K562 (cell line): ENCODE measurements at regions not wholly inside any gene's neighbourhood (a gene's known extent, or its start where the extent isn't known, plus 50 kb on each side); places are given as distances from the start of the nearest gene placed in this dataset.

ENCODE experiments used
- ATAC-seq: fragments of 200-7000 bp; cut with Tn5 transposase; 3 replicates; pipeline ENCODE4 v1.9.1; 2020; ENCODE audit warnings: moderate library complexity
- BruUV-seq: library from RNA; stranded (reverse); fragments of 400-500 nt; replicated peaks from 2 replicates; lab custom pipeline; 2021; lab: Mats Ljungman, UMichigan
- CTCF ChIA-PET: fragments of 300-600 bp; formaldehyde crosslinking; extraction: SDS; loops from one replicate; lab custom pipeline; 2021; ENCODE audit warnings: low intra/inter-chr PET ratio; lab: Yijun Ruan, JAX
- POLR2A ChIA-PET: fragments of 300-600, 350-650 bp; sonication (Branson Sonifier 250); formaldehyde crosslinking; extraction: SDS; loops from one replicate; lab custom pipeline; 2021; ENCODE audit warnings: antibody characterized with exemption, inconsistent platforms; lab: Yijun Ruan, JAX
- DNase-seq, 4 experiments: peaks; one replicate each; pipeline versions ENCODE4 v3.0.0 to v3.0.0-alpha.2; 2011 to 2018; ENCODE audit warnings: low spot score in 3 of 4, mixed read lengths in 3 of 4; ENCODE audit errors: extremely low read depth in 1 of 4
- FAIRE-seq: peaks from 2 replicates; lab custom pipeline; 2011; peaks lifted over from hg19 to GRCh38; lab: Jason Lieb, UNC
- H2AFZ ChIP-seq: 2 replicates; pipeline ENCODE4 v1.6.0; 2011; ENCODE audit warnings: low read depth, low read length, control low read depth, inconsistent platforms
- H3K27ac ChIP-seq: fragments of 200-600 bp; 3 replicates; pipeline ENCODE4 v1.8.0; 2011; ENCODE audit warnings: low read depth, mild to moderate bottlenecking, control low read depth, inconsistent platforms, low read length, moderate library complexity, mixed read lengths; ENCODE audit errors: extremely low read depth
- H3K27me3 ChIP-seq, 2 experiments: fragments of 300-600 bp in 1 of 2; 2 replicates in 1 of 2; 3 replicates in 1 of 2; pipeline versions ENCODE4 v1.6.0 to v1.8.0; 2011; ENCODE audit warnings: inconsistent platforms in 2 of 2, low read length in 2 of 2, mild to moderate bottlenecking in 1 of 2, mixed read lengths in 1 of 2, moderate library complexity in 1 of 2; ENCODE audit not compliant: control insufficient read depth in 2 of 2, insufficient read depth in 2 of 2
- H3K36me3 ChIP-seq: fragments of 300-600 bp; 3 replicates; pipeline ENCODE4 v1.8.0; 2011; ENCODE audit warnings: mild to moderate bottlenecking, low read length, inconsistent platforms; ENCODE audit not compliant: control insufficient read depth, insufficient read depth
- H3K4me1 ChIP-seq, 2 experiments: fragments of 200-600 bp in 1 of 2; replicated peaks in 1 of 2; 2 replicates in 1 of 2; 3 replicates in 1 of 2; pipeline versions ENCODE4 v1.5.1 to v1.8.0; 2011; ENCODE audit warnings: inconsistent platforms in 2 of 2, low read length in 2 of 2, mild to moderate bottlenecking in 1 of 2, mixed read lengths in 1 of 2, moderate library complexity in 1 of 2; ENCODE audit not compliant: control insufficient read depth in 2 of 2, insufficient read depth in 2 of 2
- H3K4me2 ChIP-seq: 2 replicates; pipeline ENCODE4 v1.6.1; 2011; ENCODE audit warnings: low read length, control low read depth, inconsistent platforms, mixed read lengths; ENCODE audit not compliant: insufficient read depth
- H3K4me3 ChIP-seq: fragments of 200-600 bp; sonication (generic), shearing (Covaris generic); 2 replicates; pipeline ENCODE4 v1.5.1; 2016; ENCODE audit warnings: control low read depth, inconsistent platforms
- H3K79me2 ChIP-seq: fragments of 200-600 bp; 3 replicates; pipeline ENCODE4 v1.8.0; 2011; ENCODE audit warnings: low read length, inconsistent platforms; ENCODE audit not compliant: control insufficient read depth, insufficient read depth
- H3K9ac ChIP-seq, 2 experiments: 2 replicates each; pipeline versions ENCODE4 v1.6.0 to v1.6.1; 2011; ENCODE audit warnings: low read depth in 2 of 2, low read length in 2 of 2, control low read depth in 1 of 2, inconsistent platforms in 1 of 2, mild to moderate bottlenecking in 1 of 2, mixed read lengths in 1 of 2; ENCODE audit not compliant: insufficient read depth in 1 of 2
- H3K9me1 ChIP-seq: one replicate; pipeline ENCODE4 v1.6.0; 2011; ENCODE audit warnings: inconsistent platforms, mild to moderate bottlenecking, low read length, moderate library complexity; ENCODE audit not compliant: control insufficient read depth, insufficient read depth
- H3K9me3 ChIP-seq: replicated peaks from 2 replicates; pipeline ENCODE4 v1.5.1; 2011; ENCODE audit warnings: low read depth, low read length, inconsistent platforms; ENCODE audit not compliant: control insufficient read depth, insufficient read depth
- H4K20me1 ChIP-seq: replicated peaks from 2 replicates; pipeline ENCODE4 v1.6.1; 2011; ENCODE audit warnings: low read length, inconsistent platforms, mixed read lengths; ENCODE audit not compliant: control insufficient read depth, insufficient read depth
- CTCF ChIP-seq, 3 experiments: IDR thresholded peaks in 2 of 3; conservative IDR thresholded peaks in 1 of 3; 2 replicates each; pipeline ENCODE4 v1.5.1; 2011 to 2012; ENCODE audit warnings: low read length in 3 of 3, mild to moderate bottlenecking in 3 of 3, control low read depth in 2 of 3, improper control_type of control experiment in 1 of 3, inconsistent platforms in 1 of 3, low read depth in 1 of 3, mixed read lengths in 1 of 3, moderate library complexity in 1 of 3; ENCODE audit not compliant: insufficient read depth in 2 of 3
- DEAF1 ChIP-seq: fragments of 450-650 bp; formaldehyde crosslinking; IDR thresholded peaks from 2 replicates; pipeline ENCODE4 v1.4.0; 2020; ENCODE audit warnings: mild to moderate bottlenecking, moderate library complexity
- MAZ ChIP-seq, 2 experiments: fragments of 450-650 bp in 1 of 2; sonication (generic) in 1 of 2; formaldehyde crosslinking; IDR thresholded peaks in 1 of 2; conservative IDR thresholded peaks in 1 of 2; 2 replicates each; pipeline versions ENCODE4 v1.4.0 to v1.5.0; 2020; ENCODE audit warnings: mild to moderate bottlenecking in 1 of 2, missing genetic modification reagents in 1 of 2
- RAD21 ChIP-seq, 2 experiments: fragments of 250-450 bp in 1 of 2; fragments of 450-650 bp in 1 of 2; sonication (Bioruptor Pico) in 1 of 2; formaldehyde crosslinking in 1 of 2; IDR thresholded peaks in 1 of 2; conservative IDR thresholded peaks in 1 of 2; 2 replicates each; pipeline versions ENCODE4 v1.4.0 to v1.8.0; 2020 to 2022; ENCODE audit warnings: mild to moderate bottlenecking in 2 of 2, moderate library complexity in 1 of 2
- RCOR1 ChIP-seq, 2 experiments: IDR thresholded peaks; 2 replicates each; pipeline ENCODE4 v1.6.1; 2012; ENCODE audit warnings: low read depth in 2 of 2, low read length in 2 of 2, borderline replicate concordance in 1 of 2, improper control_type of control experiment in 1 of 2
- WGBS: fragments of 100-300 bp; shearing (Covaris generic); methylation state at CpG from one replicate; pipeline ENCODE4 v1.1.6; 2016; ENCODE audit warnings: low coverage, mixed read lengths; ENCODE audit not compliant: insufficient coverage; ENCODE audit errors: missing lambda C conversion rate; 5-methylcytosine and 5-hydroxymethylcytosine counted together
- in situ Hi-C: fragments of 300-500 bp; cut with MboI; formaldehyde crosslinking; loops from 4 replicates; pipeline ENCODE4 v1.15.0; 2018; ENCODE audit warnings: inconsistent platforms, mixed read lengths
- intact Hi-C: fragments of 100-400 bp; cut with micrococcal nuclease; formaldehyde crosslinking; loops from 2 replicates; pipeline ENCODE4 v1.14.2; 2022

GRCh38 chr17:36705874-36706731, 104.7 kb downstream of the MRM1 start:
- peaks cover 2 to 21% of the 10 kb centered on the region in 2 experiments; a peak in 3 of 5 replicates for H3K27me3 ChIP-seq
- no peak overlapping the region for H3K4me2 ChIP-seq
- H3K4me1 ChIP-seq = peaks cover 3 to 16% of the 10 kb centered on the region in 2 experiments; a peak in 3 of 5 replicates
- no peak overlapping the region for H3K4me3 ChIP-seq
- DNase-seq (peak; percentile 53 to 73 (median 65)), ATAC-seq (peak; percentile 95), FAIRE-seq (no peak)
- 0 out of 2 replicates have a peak, but pooled peaks cover 13% of the 10 kb centered on the region for H4K20me1 ChIP-seq
- BruUV-seq = no TSS peak
- no peaks in the 10 kb centered on the region for H3K79me2 ChIP-seq
- no peaks in the 10 kb centered on the region for H3K9me3 ChIP-seq
- CTCF ChIA-PET = interaction anchor here (0.7 to 1.2 kb wide), 2 partner anchors 49 to 64 kb away, joined by 3 read pairs; no protein-coding TSS in a partner anchor
- H2AFZ ChIP-seq = no peak overlapping the region
- in situ Hi-C loops = no loop called here
- no peaks in the 10 kb centered on the region for H3K36me3 ChIP-seq
- H3K9me1 ChIP-seq = no peaks in the 10 kb centered on the region
- no peak overlapping the region for H3K27ac ChIP-seq
- POLR2A ChIA-PET = interaction anchor here (0.5 to 1.5 kb wide), 4 partner anchors 10 to 41 kb away, joined by 3 to 7 read pairs (median 4); no protein-coding TSS in a partner anchor
- WGBS = 16% methylated on average over 15 of the region's 15 CpGs
- no peak overlapping the region; a peak in 1 of 4 replicates for H3K9ac ChIP-seq
- intact Hi-C loops = loop anchor here (2.0 kb wide), 1 partner anchor 49 kb away; no protein-coding TSS in a partner anchor
- 0 out of 2 replicates have a peak, but pooled peaks have one; percentile 39 for TF ChIP-seq DEAF1 (CRISPR knock-in tag)
- peak in 1 of 2 experiments; percentile 54; a peak in 2 of 4 replicates for TF ChIP-seq MAZ (CRISPR knock-in tag; conservative IDR thresholded peaks at IDR 0.05 in 1 of 2, IDR thresholded peaks at IDR 0.05 in 1 of 2)
- 0 out of 4 replicates have a peak, but pooled peaks of 1 of the 2 experiments have one; percentile 9 for TF ChIP-seq RCOR1 (IDR thresholded peaks at IDR 0.05; ENCODE audit: borderline replicate concordance in 1 of 2, low read depth in 2 of 2, low read length in 2 of 2)
- TF ChIP-seq CTCF (IDR thresholded peaks at IDR 0.05 in 2 of 3, conservative IDR thresholded peaks at IDR 0.05 in 1 of 3; ENCODE audit: insufficient read depth in 2 of 3, low read depth in 1 of 3, low read length in 3 of 3) = peak; percentile 80 to 83 (median 81)
- peak; percentile 62 to 87 for TF ChIP-seq RAD21 (CRISPR knock-in tag; conservative IDR thresholded peaks at IDR 0.05 in 1 of 2, IDR thresholded peaks at IDR 0.05 in 1 of 2)
